Vagina (tissue), 2 donors: ENCODE measurements at regions not wholly inside any gene's neighbourhood (a gene's known extent, or its start where the extent isn't known, plus 50 kb on each side); places are given as distances from the start of the nearest gene placed in this dataset.

Source experiments
- POLR2A ChIP-seq, 2 donors: fragments of 450-650 bp; IDR thresholded peaks; one replicate each; pipeline ENCODE4 v1.6.1; 2017; ENCODE audit warnings: antibody characterized with exemption in 2 of 2, mild to moderate bottlenecking in 2 of 2, moderate library complexity in 2 of 2
- POLR2AphosphoS5 ChIP-seq, 2 donors: sonication (generic); formaldehyde crosslinking; IDR thresholded peaks; one replicate each; pipeline ENCODE4 v1.9.0; 2017; ENCODE audit warnings: antibody characterized with exemption in 2 of 2, mild to moderate bottlenecking in 2 of 2, low read depth in 1 of 2; ENCODE audit not compliant: insufficient read depth in 1 of 2
- TF ChIP-seq, protein P1 (sequence below), 3 experiments: fragments of 450-650 bp in 2 of 3; fragments of 200-600 bp in 1 of 3; sonication (generic) in 1 of 3; IDR thresholded peaks; one replicate each; pipeline ENCODE4 v1.5.1; 2017 to 2019; ENCODE audit warnings: antibody characterized with exemption in 3 of 3, mild to moderate bottlenecking in 2 of 3, moderate library complexity in 2 of 3

DNA sequence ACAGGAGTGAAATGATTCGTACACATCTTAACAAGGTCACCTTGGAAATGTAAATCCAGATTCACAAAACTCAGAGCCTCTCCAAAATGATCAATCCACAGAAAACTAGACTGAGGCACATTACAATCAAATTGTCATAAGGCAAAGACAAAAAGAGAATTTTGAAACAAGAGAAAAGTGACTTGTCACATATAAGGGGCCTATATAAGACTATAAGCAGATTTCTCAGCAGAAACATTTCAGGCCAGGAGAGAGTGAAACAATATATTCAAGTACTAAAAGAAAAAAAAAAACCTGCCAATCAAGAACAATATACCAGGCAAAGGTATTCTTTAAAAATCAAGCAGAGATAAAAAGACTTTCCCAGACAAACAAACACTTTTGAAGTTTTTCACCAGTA lies 429.1 kb downstream of the BCAT1 start:
- TF ChIP-seq, protein P1, sequence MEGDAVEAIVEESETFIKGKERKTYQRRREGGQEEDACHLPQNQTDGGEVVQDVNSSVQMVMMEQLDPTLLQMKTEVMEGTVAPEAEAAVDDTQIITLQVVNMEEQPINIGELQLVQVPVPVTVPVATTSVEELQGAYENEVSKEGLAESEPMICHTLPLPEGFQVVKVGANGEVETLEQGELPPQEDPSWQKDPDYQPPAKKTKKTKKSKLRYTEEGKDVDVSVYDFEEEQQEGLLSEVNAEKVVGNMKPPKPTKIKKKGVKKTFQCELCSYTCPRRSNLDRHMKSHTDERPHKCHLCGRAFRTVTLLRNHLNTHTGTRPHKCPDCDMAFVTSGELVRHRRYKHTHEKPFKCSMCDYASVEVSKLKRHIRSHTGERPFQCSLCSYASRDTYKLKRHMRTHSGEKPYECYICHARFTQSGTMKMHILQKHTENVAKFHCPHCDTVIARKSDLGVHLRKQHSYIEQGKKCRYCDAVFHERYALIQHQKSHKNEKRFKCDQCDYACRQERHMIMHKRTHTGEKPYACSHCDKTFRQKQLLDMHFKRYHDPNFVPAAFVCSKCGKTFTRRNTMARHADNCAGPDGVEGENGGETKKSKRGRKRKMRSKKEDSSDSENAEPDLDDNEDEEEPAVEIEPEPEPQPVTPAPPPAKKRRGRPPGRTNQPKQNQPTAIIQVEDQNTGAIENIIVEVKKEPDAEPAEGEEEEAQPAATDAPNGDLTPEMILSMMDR (IDR thresholded peaks at IDR 0.05), result no peak
- no peak for TF ChIP-seq POLR2A (IDR thresholded peaks at IDR 0.05)
- no peak for TF ChIP-seq POLR2AphosphoS5 (IDR thresholded peaks at IDR 0.05; ENCODE audit: insufficient read depth in 1 of 2, low read depth in 1 of 2)
